GM21423 (cell line): ENCODE measurements at regions not wholly inside any gene's neighbourhood (a gene's known extent, or its start where the extent isn't known, plus 50 kb on each side); places are given as distances from the start of the nearest gene placed in this dataset.

Experiments used
- ATAC-seq: cut with Tn5 transposase; IDR thresholded peaks from one replicate; pipeline ENCODE4 v1.9.1; 2021; ENCODE audit warnings: mild to moderate bottlenecking, moderate library complexity; ENCODE audit not compliant: unreplicated experiment

DNA sequence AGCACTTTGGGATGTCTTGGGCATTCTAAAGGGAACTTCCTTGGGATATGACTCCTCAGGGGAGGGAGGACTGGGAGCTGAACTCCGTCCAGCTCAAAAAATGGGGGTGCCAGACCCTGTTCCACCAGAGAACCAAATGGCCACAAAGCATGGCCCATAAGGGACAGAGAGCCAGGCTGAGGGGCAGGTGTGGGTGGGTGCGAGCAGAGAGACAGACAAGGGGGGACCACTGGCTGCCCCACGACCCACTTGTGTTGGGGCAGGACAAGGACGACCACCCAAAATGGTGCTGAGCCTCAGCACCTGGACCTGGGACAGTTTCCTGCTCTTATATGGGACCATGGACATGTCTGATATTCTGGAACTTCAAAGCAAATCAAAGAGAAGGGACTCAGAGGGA is 148.2 kb upstream of the MLN start:
- no peak for ATAC-seq

DNA sequence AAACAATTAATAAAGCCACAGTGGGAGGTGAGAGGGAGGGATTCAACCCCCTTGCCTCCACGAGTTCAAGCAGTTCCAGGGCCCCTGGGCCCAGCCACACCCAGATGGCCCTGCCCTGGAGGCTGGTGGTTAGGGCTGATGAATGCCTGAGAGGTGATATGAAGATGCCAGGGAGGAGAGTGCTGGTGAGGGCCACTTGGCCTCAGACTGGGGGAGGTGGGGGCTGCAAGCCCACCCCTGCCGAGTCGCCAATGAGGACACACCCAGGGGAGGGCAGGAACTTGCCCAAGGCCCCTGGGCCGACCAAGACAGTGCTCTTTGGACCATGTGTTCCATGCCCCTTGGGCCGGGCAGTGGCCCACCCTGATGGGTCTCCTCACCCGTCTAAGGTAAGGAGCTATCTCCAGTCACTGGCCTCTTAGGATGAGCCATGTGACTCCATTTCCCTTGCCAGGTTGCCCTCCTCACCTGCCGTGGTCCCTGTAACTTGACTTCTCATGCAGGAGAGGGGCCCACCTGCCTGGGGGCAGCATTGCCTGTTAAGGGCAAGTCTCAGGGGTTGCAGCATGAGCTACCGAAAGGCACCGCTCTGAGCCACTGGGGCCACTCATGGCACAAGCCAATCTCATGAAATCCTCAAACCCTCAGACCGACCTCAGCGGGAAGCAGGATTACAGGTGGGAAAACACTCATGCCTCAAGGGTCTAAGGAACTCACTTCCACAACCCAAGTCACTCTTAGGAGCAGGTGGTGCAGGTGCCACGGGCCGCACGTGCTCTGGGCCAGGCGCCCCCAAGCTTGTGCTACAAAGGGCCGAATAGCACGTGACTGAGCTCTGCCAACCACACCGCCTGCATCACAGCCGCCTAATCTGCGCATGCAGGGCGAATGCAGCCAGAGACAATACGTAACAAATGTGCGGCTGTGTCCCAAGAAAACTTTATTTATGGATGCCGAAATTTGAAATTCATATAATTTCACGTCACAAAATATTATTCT is 147.4 kb upstream of the MLN start:
- ATAC-seq, result no peak

DNA sequence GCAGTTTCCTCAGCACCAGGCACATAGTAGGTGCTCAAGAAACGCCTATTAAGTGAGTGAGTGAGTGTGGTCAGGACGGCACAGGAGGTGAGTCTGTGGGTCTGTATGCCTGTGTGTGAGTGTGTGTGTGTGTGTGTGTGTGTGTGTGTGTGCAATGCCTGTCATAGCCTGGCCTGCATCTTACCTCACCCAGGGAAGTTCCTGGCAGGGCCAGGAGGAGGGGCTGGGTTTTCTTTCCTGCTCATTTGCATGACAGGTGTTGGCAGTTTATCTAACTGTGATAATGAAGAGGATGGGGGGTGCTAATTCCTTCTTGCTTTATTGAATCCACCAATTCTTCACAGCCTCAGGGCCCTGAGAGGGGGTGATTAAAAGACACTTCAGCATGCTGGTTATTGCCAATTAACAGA is 146.7 kb upstream of the MLN start:
- no peak for ATAC-seq

DNA sequence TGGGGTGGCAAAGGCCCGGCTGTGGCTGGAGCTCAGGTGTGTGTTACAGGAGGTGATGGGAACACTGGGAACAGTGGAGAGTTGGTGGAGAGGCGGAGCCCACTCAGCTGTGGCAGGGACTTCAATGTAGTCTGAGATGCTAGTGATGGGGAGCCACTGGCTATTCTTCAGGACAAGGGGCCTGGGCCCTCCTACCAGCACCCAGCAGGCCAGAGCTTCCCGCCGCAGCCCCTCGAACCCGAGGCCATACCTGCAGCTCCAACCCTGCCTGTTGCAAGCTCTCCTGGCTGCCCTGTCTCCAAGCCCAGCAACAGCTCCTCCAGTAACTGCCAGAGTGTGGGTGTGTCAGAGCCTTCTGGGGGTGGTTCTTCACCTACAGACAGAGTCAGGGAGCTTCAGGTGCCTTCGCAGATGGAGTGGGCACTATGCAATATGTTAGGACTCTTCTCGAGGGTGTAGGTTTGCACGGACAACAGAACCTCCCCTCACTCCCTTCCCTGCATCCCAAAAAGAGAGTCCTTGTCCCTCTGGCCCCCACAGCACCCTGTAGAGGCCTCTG is 146.2 kb upstream of the MLN start:
- ATAC-seq, result no peak

DNA sequence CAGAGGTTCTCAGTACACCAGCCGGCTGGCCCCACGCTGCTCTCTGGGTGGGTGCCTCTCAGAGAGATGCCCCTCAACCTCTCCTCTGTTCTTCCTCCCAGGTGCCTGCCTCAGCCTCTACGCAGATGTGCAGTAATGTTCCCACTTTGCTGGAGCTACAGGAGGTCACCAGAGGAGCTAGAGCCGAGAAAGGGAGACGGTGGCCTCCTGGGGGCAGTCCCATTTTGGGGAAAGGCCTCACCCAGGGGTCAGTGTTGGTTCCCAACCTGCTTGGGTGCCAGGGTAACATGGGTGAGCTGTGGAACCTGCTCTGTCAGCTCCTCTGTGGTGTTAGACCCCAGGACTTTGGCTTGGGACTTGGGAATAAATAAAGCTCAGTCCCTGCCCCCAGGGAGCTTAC is 145.3 kb upstream of the MLN start:
- ATAC-seq, result no peak

DNA sequence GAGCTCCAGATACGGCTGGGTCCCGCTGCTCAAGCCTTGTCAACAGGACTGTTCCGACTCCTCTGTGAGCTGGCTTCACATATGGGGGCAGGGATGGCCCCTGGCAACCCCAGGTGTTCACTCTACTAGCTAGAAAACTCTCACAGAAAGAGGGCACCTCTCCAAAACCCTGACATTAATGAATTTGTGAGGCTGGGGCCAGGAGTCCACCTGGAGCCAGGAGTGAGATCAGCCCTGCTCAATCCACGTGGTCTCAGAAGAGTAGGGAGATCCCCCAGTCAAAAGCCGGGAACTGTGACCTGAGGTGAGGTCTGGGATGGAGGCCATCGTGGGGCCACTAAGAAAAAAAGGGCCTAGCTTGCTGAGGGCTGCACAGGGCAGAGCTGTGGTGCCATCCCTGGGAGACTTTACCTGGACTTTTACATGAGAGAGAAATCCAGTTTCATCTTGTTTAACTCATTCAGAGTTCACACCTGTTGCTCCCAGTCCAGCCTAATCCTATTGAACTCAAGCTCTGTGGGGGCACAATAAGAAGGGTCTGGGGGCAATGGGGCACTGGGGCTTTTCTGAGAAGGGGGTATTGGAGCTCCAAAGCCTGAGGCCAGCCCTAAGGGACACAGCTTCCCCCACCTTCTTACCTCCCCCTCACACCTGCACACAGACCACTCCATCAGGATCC is 144.3 kb upstream of the MLN start:
- no peak for ATAC-seq

DNA sequence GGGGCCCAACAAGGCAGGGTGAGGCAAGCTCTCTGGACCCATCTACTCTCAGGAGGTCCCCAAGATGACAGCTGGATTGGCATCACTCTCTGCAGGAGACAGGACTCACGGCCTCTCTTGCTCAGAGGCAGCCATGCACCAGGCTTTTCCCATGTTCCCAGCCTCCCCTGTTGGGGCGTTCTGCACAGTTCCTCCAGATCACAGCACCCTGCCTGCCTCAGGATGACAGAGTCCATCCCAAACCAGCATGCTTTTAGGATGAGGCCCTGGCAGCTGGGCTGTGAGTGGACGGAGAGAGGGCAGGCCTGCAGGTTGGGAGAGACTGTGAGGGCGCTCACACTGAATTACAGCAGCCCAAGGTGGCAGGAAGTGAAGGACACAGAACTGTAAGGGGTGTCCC is 143.2 kb upstream of the MLN start:
- ATAC-seq, result no peak

DNA sequence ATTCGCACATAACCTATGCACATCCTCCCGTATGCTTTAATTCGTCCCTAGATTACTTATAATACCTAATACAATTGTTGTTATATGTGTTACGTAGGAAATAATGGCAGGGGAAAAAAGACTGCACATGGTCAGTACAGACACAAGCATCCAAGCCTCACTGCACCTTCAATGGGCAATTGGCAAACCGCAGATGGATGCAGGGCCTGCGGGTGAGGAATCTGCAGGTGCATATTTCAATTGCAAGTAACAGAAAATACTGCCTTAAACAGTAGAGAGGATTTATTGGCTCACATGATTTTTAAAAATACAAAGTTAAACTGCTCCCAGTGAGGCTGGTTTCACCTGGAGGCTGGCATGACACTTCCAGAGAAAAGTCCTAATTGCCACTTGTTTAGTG is 142.1 kb upstream of the MLN start:
- ATAC-seq, result no peak

DNA sequence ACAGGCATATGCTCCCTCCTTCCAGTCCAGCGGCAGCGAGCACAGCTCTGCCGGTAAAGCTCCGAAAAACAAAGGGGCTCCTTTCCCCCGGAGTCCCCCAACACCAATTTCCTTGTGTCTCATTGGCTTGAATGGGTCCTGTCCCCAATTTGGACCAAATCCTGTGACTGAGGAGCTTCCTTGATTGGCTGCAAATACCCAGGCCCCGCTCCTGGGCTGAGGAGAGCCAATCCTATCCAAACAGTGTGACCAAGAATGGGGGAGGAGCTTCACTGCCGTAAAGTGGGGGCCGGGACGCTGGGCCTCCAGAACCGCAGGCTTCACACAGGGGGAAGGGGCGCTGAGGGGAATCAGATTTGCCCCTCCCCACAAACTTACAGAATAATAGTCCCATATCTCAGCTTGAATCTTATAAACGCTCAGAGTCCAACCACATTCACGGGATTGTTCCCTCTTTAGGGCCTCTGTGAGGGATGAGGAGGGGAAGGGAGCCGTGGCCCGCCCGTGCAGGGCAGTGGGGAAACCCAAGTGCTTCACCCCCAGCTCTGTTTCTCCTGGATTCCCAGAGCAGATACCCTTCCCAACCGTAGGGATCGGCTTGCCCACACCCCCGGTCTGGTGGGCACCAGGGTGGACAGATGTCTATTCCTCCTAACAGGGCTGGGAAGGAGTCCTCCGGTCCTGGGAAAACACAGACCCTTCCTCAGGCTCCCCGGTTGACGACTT is 141.0 kb upstream of the MLN start:
- ATAC-seq, result no peak

DNA sequence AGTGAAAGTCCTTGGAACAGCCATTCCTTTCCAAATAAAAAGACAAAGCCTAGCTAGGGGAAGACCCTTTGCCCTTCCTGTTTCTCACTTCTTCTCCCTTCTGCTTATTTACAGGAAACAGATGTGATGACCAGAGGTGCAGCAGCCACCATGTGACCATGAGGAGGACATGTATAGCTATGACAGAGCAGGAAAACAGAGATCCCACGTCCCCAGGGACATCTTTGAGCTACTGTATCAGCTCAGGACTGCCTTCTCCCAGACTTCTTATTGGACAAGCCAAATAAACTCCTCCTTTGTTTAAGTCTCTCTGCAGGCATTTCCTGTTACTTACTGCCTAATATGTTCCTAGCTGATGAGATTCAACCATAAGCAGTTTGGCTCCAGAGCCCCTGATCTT is 133.1 kb upstream of the MLN start:
- ATAC-seq, result no peak

DNA sequence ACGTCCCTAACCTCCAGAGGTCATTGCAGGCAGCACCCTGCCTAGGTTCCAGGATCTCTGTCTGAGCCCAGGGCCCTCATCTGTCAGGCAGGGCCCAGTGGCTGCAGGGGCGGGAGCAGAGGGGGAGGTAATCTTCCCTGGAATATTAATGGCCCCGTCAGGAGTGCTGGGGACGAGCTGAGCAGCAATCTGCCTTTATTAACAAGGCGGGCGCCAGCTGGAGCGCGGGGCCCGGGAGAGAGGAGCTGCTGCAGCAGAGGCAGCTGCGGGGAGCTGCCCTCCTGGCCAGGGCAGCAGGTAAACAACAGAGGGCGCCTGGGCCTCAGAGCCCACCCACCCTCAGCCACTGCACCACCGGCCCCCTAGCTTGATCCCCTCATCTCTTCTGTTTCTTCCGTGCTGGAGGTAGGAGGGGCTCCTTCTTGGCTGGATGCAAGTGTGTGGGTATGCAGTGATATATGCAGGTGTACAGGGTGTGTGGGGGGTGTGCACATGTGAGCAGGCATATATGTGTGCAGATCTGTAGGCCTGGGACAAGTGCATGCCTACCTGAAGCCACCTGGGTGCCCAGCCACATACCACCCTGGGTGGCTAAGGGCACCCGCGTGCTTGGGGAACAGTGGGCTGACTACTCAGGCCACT is 131.8 kb upstream of the MLN start:
- ATAC-seq, result no peak

DNA sequence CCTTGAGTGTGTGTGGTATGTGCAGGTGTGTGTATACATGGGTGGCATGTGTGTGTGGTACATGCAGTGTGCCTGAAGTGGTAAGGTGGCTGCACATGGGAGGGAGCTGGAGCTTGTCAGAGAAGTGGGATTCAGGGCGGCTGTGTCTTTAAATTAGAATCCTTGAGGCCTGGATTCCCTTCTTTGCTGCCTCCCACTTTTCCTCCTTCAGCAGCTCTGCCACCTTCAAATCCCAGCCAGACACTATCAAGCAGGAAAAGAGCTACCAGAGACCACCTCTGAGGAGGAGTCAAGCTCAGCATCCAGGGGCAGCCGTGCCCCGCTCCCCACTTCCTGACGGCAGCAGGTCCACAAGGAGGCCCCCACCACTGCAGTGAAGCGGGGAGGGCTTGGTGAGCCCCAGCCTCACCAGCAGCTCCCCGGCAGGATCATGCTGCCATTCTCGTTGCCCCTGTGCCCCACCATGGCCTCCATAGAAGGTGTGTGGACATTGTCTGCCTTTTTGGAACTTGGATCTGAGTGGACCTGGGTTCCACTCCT is 131.0 kb upstream of the MLN start:
- ATAC-seq, result no peak

DNA sequence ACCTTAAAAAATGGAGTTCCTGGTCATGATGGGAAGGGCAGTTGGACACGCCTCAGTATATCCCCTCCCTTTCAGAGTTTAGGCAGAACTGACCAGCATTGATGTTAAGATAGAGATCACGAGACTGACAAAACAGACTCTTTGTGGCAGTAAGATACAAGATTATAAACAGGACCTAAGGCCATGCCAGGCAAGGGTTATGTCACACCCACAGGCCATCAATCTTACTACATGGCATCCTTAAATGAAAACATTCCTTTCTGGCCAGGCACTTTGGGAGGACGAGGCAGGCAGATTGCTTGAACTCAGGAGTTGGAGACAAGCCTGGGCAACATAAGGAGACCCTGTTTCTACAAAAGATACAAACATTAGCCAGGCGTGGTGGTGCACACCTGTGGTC is 129.3 kb upstream of the MLN start:
- ATAC-seq, result no peak

DNA sequence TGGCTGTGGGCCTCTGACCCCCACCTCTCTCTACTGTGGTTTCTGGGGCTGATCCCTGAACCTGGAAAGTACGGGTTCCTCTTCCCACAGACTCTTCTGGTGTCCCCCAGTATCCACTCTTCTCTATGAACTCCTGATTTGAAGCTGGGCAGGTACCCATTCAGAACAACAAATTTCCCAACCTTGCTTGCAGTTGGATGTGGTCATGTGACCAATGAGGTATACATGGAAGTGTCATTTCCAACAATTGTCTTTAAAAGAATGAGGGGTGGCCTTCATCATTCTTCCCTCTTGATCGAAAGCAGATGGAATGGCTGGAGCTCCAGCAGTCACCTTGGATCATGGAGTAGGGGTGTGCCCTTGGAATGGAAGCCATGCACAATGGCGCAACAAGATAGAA is 128.0 kb upstream of the MLN start:
- no peak for ATAC-seq

DNA sequence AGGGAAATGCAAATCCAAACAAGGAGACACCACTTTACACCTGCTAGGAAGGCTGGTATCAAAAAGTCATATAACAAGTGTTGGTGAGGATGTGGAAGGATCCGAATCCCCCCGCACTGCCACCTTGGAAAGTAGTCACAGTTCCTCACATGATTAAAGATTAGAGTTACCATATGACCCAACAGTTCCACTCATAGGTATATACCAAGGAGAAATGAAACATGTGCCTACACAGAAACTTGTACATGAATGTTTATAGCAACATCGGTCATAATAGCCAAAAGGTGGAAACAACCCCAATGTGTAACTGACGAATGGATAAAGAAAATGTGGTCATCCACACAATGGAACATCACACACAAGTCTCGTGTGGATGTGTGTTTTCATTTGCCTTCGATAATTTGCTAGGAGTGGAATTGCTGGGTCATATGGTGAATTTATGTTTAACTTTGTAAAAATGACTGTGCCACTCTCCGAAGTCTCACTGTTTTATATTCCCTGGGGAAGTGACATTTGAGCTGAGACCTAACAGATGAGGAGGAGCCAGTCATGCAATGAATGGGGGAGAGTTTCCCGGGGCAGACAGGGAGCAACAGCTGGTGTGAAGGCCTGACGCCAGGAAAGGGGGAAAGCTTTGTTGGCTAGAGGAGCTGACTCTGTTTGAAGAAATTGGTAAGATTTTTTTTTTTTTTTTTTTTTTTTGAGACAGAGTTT is 125.9 kb upstream of the MLN start:
- no peak for ATAC-seq

DNA sequence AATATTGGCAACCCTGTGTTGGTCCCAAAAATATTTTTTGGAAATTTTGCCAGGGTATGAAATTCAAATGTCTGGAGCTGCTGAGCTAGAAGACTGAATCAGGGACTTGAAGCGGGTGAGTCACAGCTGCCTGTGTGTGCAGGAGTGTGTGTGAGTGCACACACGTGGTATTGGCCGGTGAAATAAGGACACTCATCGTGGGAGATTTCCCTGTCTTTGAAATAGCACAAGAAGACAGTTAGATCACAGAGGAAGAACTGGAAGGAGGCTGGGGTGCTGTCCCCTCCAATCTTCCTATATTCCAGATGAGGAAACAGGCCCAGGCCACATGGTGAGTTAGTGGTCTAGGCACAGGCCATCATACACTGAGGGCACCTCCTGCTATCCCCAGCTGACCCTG is 123.8 kb upstream of the MLN start:
- ATAC-seq, result no peak

DNA sequence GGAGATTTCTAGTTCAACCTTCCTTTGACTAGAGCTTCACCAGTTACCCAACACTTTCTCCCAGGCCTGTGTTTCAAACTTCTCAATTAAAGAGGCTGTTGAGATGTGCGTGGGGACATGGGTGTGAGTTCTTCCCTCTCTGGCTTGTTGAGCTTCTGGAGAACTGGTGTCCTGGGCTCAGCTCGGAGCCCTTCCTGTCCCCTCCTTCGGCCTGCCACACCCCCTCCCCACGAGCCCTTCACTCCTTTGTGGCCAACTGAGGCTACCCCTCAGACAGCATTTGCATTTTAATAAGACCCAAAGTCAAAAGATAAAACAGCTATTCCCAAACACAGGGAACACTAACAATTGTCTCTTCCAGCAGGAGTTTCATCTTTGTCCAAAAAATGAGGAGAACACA is 123.3 kb upstream of the MLN start:
- no peak for ATAC-seq

DNA sequence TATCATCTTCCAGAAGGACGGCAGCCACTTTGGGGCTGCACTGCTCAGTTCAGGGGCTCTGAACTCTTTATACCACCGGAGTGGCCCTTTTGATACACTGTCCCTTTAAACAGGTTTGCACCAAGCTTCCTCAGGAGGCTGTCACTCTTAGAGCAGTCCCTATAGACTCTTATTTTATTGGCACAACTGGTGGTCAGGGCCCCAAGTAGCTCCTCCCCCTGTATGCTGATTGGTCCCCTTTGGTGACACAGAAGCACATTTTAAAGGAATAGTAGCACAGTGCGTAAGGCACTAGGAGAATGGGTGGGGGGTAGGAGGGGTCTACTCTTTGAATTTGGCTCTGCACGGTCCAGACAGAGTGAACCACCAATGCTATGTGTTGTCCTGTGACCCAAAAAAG is 122.6 kb upstream of the MLN start:
- no peak for ATAC-seq

DNA sequence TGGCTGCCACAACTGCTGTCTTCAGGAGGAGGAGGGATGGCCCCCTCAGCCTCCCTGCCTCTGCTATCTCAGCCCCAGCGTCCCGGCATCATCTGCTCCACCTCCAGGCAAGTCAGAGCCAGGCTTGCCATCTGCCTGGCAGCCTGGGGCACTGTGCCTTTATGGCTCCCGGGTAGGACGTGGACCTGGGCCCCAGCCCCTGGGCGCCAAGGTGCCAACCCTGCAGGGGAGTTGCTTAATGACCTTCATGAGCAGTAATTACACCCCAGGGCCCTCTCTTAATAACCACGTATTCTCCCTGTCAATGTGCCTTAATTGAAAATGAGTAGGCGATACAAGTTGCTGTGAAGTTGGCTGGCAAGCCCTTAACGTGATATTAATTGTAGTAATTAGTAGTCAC is 122.1 kb upstream of the MLN start:
- no peak for ATAC-seq

DNA sequence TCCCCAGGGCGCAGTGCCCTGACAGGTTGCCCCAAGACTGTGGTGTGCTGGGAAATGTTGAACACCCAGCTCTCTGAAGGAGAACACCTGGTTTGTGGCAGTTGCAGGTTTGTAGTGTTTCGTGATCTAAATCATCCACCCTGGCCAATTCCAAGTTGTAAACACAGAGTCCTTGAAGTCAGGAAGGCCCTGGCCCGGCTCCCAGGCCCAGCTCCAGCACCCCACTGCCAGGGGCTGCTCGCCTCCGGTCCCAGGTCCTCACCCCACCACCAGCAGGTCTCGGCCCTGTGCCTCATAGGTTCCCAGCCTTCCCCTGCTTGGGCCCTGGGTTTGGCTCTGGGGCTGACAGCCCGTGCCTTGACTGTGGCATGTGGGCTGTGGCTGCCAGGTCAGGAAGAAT is 121.4 kb upstream of the MLN start:
- ATAC-seq, result no peak
